ENCODE measurements at regions not wholly inside any gene's neighbourhood (a gene's known extent, or its start where the extent isn't known, plus 50 kb on each side); places are given as distances from the start of the nearest gene placed in this dataset.

DNA sequence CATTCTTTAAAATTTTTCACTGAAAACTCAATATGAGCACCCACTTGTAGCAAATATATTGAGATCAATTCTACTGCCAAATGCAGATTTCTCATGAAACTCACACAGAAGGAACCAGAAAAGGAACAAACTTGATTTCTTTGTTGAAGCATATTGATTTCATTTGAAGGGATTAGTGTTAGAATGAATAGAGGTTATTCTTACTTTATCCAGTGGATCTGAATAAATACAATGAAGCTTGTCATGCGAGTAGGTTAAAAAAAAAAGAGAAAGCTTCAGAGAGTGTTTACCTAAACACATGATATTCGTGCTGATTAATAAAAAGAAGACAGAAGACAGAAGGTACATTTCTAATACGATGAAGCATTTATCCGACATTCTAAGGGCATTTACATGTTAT, 226.7 kb upstream of the ZSWIM2 start:
- no peak overlapping the region for H3K4me3 ChIP-seq
- TF ChIP-seq, protein P1, sequence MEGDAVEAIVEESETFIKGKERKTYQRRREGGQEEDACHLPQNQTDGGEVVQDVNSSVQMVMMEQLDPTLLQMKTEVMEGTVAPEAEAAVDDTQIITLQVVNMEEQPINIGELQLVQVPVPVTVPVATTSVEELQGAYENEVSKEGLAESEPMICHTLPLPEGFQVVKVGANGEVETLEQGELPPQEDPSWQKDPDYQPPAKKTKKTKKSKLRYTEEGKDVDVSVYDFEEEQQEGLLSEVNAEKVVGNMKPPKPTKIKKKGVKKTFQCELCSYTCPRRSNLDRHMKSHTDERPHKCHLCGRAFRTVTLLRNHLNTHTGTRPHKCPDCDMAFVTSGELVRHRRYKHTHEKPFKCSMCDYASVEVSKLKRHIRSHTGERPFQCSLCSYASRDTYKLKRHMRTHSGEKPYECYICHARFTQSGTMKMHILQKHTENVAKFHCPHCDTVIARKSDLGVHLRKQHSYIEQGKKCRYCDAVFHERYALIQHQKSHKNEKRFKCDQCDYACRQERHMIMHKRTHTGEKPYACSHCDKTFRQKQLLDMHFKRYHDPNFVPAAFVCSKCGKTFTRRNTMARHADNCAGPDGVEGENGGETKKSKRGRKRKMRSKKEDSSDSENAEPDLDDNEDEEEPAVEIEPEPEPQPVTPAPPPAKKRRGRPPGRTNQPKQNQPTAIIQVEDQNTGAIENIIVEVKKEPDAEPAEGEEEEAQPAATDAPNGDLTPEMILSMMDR (IDR thresholded peaks at IDR 0.05): no peak
- no peaks in the 10 kb centered on the region for H3K36me3 ChIP-seq
- no peak overlapping the region for H3K27ac ChIP-seq
- intact Hi-C loops (cut with DNase I): no loop called here
- H3K9me3 ChIP-seq: no peaks in the 10 kb centered on the region
- no peaks in the 10 kb centered on the region for H3K27me3 ChIP-seq
- DNase-seq (ENCODE audit: low spot score in 2 of 2): no peak
- H3K4me1 ChIP-seq: no peaks in the 10 kb centered on the region

DNA sequence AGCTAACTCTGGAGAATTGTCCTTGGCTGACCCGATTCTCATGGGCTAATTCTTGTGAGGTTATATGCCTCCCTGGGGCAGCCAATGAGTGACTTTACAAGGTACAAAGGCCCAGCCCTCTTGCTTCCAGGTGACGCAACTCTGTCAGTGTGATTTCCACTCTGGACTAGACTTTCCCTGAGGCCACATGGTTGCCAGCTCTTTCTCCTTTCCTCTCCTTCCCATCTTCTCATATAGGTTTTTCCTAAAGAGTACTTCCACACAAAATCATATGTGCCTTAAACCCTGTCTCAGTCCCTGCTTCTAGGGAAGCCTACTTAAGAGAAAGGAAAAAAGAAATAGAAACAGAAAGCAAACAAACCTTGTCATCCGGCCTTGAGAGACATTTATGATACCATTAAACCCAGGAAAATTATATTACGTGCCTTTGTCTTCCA, 226.2 kb upstream of the ZSWIM2 start:
- no peaks in the 10 kb centered on the region for H3K27me3 ChIP-seq
- DNase-seq (ENCODE audit: low spot score in 2 of 2): no peak
- H3K27ac ChIP-seq: no peak overlapping the region
- TF ChIP-seq, protein P1 (IDR thresholded peaks at IDR 0.05): no peak
- H3K4me1 ChIP-seq: no peaks in the 10 kb centered on the region
- intact Hi-C loops (cut with DNase I): no loop called here
- H3K9me3 ChIP-seq: no peaks in the 10 kb centered on the region
- no peak overlapping the region for H3K4me3 ChIP-seq
- no peaks in the 10 kb centered on the region for H3K36me3 ChIP-seq

DNA sequence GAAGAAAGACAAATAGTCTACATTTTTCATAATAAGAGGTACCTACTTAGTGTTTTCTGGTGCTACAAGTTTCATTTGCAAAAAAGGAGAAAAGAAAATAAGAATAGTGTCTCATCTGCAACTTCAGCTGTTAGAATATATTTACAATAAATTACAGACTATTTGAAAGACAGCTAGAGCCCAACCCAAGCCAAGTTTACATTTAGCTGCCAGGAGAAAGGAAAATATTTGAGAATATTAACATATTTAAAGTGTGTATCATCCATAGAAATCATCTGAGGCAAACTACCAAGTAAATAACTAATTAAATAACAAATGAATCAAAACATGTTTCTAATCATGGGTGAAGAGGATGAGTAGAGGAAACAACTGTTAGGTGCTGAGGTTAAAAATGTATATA, 209.2 kb upstream of the ZSWIM2 start:
- no peak for DNase-seq (ENCODE audit: low spot score in 2 of 2)
- intact Hi-C loops (cut with DNase I): no loop called here
- Histone ChIP-seq H3K36me3 (no peaks in the 10 kb centered on the region), H3K27me3 (no peaks in the 10 kb centered on the region), H3K4me1 (no peaks in the 10 kb centered on the region), H3K27ac (no peak overlapping the region), H3K4me3 (no peak overlapping the region), H3K9me3 (peaks cover 0 to 9% of the 10 kb centered on the region in 2 donors)
- TF ChIP-seq, protein P1 (IDR thresholded peaks at IDR 0.05): no peak

DNA sequence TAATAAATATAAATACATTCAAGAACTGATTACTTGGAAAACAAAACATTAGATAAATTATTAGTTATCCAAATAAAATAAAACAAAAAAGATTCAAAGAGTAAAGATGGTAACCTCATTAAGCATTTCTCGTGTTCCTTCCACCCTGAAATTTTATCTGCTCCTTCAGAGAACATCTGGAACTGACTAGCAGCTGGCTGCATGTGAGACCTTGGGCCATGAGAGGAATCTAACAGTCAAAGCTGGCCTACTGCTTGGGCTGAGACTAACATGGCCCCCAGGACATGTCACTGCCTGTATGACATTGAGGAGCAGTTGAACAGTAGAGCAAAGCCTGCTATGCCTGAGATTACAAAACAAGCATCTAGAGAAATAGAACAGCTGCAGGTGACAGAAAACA, 208.5 kb upstream of the ZSWIM2 start:
- H3K4me1 ChIP-seq: no peaks in the 10 kb centered on the region
- intact Hi-C loops (cut with DNase I): no loop called here
- H3K36me3 ChIP-seq: no peaks in the 10 kb centered on the region
- H3K9me3 ChIP-seq: peaks cover 0 to 16% of the 10 kb centered on the region in 2 donors
- TF ChIP-seq, protein P1 (IDR thresholded peaks at IDR 0.05): no peak
- H3K4me3 ChIP-seq: no peak overlapping the region
- H3K27me3 ChIP-seq: no peaks in the 10 kb centered on the region
- DNase-seq (ENCODE audit: low spot score in 2 of 2): no peak
- no peak overlapping the region for H3K27ac ChIP-seq

DNA sequence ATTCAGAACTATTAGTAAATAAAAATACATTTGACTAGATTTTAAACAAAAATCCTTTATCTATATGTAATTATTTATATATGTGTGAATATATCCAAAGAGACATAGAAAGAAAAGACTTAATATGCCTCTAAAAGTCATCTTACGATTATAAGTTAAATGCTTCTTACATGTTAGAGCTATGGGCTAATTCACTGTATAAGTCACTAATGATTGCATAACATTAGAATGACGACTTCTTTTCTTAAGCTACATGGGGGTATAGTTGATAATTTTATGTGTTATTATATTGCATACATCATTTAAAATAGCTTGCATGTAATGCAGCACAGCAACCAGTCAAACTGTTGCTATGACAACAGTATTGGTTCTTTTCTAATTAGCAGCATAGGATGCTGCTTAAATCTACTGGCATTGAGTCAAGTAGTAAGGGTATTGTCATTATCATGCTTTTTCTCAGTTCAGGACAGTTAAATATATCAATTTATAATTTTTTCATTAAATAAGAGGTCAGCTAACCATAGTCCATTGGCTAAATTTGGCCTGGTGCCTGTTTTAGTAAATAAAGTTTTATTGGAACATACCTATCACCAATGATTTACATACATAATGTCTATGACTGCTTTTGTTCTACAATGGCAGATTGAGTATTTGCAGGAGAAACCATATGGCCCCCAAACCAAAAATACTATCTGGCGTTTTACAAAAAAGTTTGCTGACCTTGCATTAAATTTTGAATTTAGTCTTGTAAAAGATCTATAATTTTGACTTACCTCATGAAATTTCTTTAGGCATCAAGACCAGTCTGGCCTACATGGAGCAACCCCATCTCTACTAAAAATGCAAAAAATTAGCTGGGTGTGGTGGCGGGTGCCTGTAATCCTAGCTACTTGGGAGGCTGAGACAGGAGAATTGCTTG, 207.7 kb upstream of the ZSWIM2 start:
- Histone ChIP-seq H3K4me3 (no peak overlapping the region), H3K9me3 (peaks cover 0 to 16% of the 10 kb centered on the region in 2 donors), H3K36me3 (no peaks in the 10 kb centered on the region), H3K4me1 (no peaks in the 10 kb centered on the region), H3K27ac (no peak overlapping the region), H3K27me3 (no peaks in the 10 kb centered on the region)
- intact Hi-C loops (cut with DNase I): no loop called here
- TF ChIP-seq, protein P1 (IDR thresholded peaks at IDR 0.05): no peak
- no peak for DNase-seq (ENCODE audit: low spot score in 2 of 2)
